Stimulated activated memory B cell treated with anti-CD40 and anti-IgM and Interleukin-4, amounts not matched to agents 10 μg/mL and 1 μg/mL and 100 μg/mL, for 72 hours (primary cell): ENCODE measurements at regions not wholly inside any gene's neighbourhood (a gene's known extent, or its start where the extent isn't known, plus 50 kb on each side); places are given as distances from the start of the nearest gene placed in this dataset.
"Not testable (repeated sequence)": the region's sequence is repeated elsewhere in the genome, so short reads cannot be mapped to it uniquely, and the experiment has no call there.

ENCODE experiments used
- ATAC-seq: fragments of 150-1000 bp; cut with Tn5 transposase; 2 replicates; pipeline ENCODE4 v1.10.0; 2021
- H3K27ac Mint-ChIP-seq: one replicate; pipeline ENCODE4 v1.8.0; 2022; ENCODE audit warnings: mild to moderate bottlenecking, mixed read lengths
- H3K27me3 Mint-ChIP-seq: one replicate; pipeline ENCODE4 v1.8.0; 2022; ENCODE audit warnings: mixed read lengths
- H3K36me3 Mint-ChIP-seq: one replicate; pipeline ENCODE4 v1.8.0; 2022; ENCODE audit warnings: mixed read lengths
- H3K4me1 Mint-ChIP-seq: one replicate; pipeline ENCODE4 v1.8.0; 2022; ENCODE audit warnings: mixed read lengths
- H3K4me3 Mint-ChIP-seq: one replicate; pipeline ENCODE4 v1.8.0; 2022; ENCODE audit warnings: mild to moderate bottlenecking, moderate library complexity, mixed read lengths
- H3K9me3 Mint-ChIP-seq: one replicate; pipeline ENCODE4 v1.8.0; 2022; ENCODE audit warnings: mixed read lengths

DNA sequence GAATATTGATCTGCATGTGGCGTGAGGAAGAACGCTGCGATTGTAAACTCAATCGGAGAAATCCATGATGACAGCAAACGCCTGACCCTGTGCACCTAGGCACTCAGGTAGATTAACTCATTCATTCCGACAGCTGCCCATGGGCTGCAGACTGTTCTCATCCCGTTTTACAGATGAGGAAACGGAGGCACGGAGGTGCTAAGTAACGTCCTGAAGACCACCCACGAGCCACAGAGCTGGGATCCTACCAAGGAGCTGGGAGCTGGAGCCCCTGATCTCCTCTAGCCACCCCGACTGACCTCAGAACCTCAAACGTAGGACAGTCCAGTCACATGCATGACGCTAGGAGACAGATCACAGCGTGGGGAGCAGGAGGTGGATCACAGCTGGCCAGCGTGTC is 1092.7 kb downstream of the BRD1 start:
- Mint-ChIP-seq H3K36me3 (no peaks in the 10 kb centered on the region), H3K4me3 (no peak overlapping the region), H3K4me1 (no peaks in the 10 kb centered on the region), H3K27ac (no peak overlapping the region), H3K9me3 (peaks cover 3% of the 10 kb centered on the region), H3K27me3 (no peaks in the 10 kb centered on the region)
- ATAC-seq, result no peak

DNA sequence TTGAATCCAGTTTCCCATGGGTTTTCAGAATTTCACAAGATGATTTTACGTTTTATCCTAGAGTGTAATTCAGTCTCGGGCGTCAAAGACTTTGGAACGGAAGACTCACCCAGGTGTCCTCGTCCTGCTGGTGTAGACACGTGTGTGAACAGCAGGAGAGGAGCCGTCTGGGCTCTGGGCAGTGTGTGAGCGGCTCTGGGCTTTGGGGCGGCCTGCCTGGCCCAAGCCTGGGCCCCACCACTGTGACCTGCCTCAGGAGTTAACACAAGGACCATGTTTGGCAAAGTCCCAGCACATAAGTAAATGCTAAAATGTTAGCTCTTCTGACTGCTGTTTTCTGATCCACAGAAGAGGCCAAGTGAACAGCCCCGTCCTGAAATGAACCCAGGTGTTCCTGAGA is 1093.3 kb downstream of the BRD1 start:
- H3K9me3 Mint-ChIP-seq, result no peaks in the 10 kb centered on the region
- H3K36me3 Mint-ChIP-seq, result no peaks in the 10 kb centered on the region
- no peak for ATAC-seq
- H3K27me3 Mint-ChIP-seq, result no peaks in the 10 kb centered on the region
- no peaks in the 10 kb centered on the region for H3K4me1 Mint-ChIP-seq
- H3K27ac Mint-ChIP-seq, result no peak overlapping the region
- no peak overlapping the region for H3K4me3 Mint-ChIP-seq

GRCh38 chr22:48729499-48730171 is 1098.0 kb downstream of the BRD1 start:
- H3K36me3 Mint-ChIP-seq, result no peaks in the 10 kb centered on the region
- no peak for ATAC-seq
- H3K9me3 Mint-ChIP-seq, result peaks cover 3% of the 10 kb centered on the region
- no peaks in the 10 kb centered on the region for H3K27me3 Mint-ChIP-seq
- no peak overlapping the region for H3K27ac Mint-ChIP-seq
- H3K4me3 Mint-ChIP-seq, result no peak overlapping the region
- H3K4me1 Mint-ChIP-seq, result no peaks in the 10 kb centered on the region

DNA sequence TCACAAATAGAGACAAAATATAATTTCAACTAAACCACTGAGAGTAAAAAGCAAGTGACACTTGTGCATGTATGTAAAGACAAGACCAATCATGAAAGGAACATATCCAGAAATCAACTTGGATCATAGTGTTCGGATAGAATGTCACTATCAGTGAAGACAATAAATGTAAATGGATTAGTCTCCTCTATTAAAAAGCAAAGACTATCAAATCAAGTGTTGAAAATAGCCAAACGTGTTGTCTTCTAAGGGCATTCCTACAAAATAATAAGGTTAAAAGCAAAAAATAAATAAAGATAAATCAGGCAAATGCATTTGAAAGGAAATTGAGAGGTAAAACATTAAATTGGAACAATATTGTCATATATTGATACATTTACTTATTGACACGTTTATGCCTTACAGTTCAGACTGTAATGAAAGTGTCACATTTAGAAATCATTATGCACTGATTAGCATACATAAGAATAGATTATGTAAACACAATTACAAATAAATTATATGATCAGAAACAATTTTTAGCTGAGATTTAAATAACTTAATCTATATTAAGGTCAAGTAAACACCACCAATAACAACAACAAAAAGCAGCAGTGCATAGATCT is 1100.1 kb downstream of the BRD1 start:
- peaks cover 3% of the 10 kb centered on the region for H3K9me3 Mint-ChIP-seq
- H3K27me3 Mint-ChIP-seq, result no peaks in the 10 kb centered on the region
- no peak overlapping the region for H3K4me3 Mint-ChIP-seq
- H3K27ac Mint-ChIP-seq, result no peak overlapping the region
- no peaks in the 10 kb centered on the region for H3K4me1 Mint-ChIP-seq
- H3K36me3 Mint-ChIP-seq, result no peaks in the 10 kb centered on the region
- no peak for ATAC-seq

GRCh38 chr22:48724899-48725298 is 1102.8 kb downstream of the BRD1 start:
- Mint-ChIP-seq H3K9me3 (peaks cover 6% of the 10 kb centered on the region), H3K4me1 (no peaks in the 10 kb centered on the region), H3K27me3 (no peaks in the 10 kb centered on the region), H3K36me3 (no peaks in the 10 kb centered on the region), H3K27ac (no peak overlapping the region), H3K4me3 (no peak overlapping the region)
- no peak for ATAC-seq

DNA sequence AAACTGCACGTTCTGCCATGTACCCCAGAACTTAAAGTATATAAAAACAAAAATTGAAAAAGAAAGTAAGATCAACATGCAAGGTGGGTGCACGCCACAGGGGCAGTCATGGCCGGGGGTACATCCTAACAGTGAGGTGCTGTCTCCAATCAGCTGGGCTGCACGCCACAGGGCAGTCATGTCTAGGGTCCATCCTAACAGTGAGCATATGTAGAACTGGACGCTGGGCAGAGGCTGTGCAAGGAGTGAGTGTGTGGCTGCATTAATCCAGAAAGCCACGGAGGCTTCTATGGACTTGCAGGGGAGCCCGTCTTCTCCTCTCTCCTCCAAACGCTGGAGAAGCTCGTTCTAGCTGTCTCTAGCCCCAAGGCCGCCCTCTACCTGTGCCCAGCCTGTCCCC is 1105.0 kb downstream of the BRD1 start:
- Mint-ChIP-seq H3K4me3 (no peak overlapping the region), H3K9me3 (peaks cover 6% of the 10 kb centered on the region), H3K27me3 (peaks cover 9% of the 10 kb centered on the region), H3K4me1 (no peaks in the 10 kb centered on the region), H3K36me3 (no peaks in the 10 kb centered on the region), H3K27ac (no peak overlapping the region)
- ATAC-seq, result no peak

- no peak for ATAC-seq
- Mint-ChIP-seq H3K36me3 (no peaks in the 10 kb centered on the region), H3K9me3 (peaks cover 3% of the 10 kb centered on the region), H3K4me1 (no peaks in the 10 kb centered on the region), H3K4me3 (no peak overlapping the region), H3K27me3 (peaks cover 9% of the 10 kb centered on the region), H3K27ac (no peak overlapping the region)
Observed at GRCh38 chr22:48721395-48721669, 1106.3 kb downstream of the BRD1 start.

DNA sequence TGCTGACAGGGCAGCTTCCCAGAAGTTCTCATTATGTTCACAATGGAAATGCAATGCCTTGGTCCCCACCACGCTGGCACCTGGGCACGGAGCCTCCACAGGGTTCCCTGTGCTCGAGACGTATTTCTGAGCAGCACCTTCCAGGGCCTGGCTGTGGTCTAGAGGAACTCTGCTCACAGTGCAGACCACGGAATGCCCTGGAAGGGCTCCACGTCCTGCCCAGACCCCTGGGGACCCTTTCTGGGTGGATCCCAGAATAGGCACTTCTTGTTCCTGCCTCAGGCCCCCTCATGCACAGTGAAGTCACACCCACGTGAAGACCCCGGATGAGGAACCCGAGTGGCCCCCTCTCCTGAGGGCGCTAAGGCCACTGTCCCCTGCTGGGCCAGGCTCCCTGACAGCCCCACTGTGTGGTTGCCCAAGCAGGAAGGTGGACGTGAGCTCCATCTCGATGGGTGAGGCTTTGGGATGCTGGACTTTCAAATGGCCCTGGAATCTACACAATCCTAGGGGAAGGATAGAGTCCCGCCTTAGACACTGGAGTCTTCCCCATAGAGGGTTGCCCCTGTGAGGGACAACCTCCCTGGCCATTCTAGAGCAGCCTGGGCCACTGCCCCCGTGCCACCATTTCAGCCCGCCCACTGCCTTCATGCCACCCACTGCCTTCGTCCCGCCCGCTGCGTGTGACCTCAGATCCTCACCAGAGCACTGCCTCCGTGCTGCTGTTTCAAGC is 1106.8 kb downstream of the BRD1 start:
- H3K27me3 Mint-ChIP-seq, result peaks cover 9% of the 10 kb centered on the region
- H3K9me3 Mint-ChIP-seq, result peaks cover 8% of the 10 kb centered on the region
- no peak for ATAC-seq
- H3K4me3 Mint-ChIP-seq, result no peak overlapping the region
- H3K4me1 Mint-ChIP-seq, result no peaks in the 10 kb centered on the region
- H3K36me3 Mint-ChIP-seq, result no peaks in the 10 kb centered on the region
- H3K27ac Mint-ChIP-seq, result no peak overlapping the region

GRCh38 chr22:48719978-48720661 is 1107.6 kb downstream of the BRD1 start:
- Mint-ChIP-seq H3K4me1 (no peaks in the 10 kb centered on the region), H3K27ac (no peak overlapping the region), H3K9me3 (peaks cover 15% of the 10 kb centered on the region), H3K36me3 (no peaks in the 10 kb centered on the region), H3K4me3 (no peak overlapping the region), H3K27me3 (peaks cover 9% of the 10 kb centered on the region)
- ATAC-seq, result no peak

- peaks cover 9% of the 10 kb centered on the region for H3K27me3 Mint-ChIP-seq
- H3K4me1 Mint-ChIP-seq, result no peaks in the 10 kb centered on the region
- H3K9me3 Mint-ChIP-seq, result peaks cover 18% of the 10 kb centered on the region
- H3K27ac Mint-ChIP-seq, result no peak overlapping the region
- no peak overlapping the region for H3K4me3 Mint-ChIP-seq
- no peak for ATAC-seq
- H3K36me3 Mint-ChIP-seq, result no peaks in the 10 kb centered on the region
Observed at GRCh38 chr22:48718818-48719500, 1108.7 kb downstream of the BRD1 start.

GRCh38 chr22:48717883-48718817 is 1109.5 kb downstream of the BRD1 start:
- H3K36me3 Mint-ChIP-seq, result no peaks in the 10 kb centered on the region
- no peaks in the 10 kb centered on the region for H3K4me1 Mint-ChIP-seq
- no peak overlapping the region for H3K4me3 Mint-ChIP-seq
- peaks cover 18% of the 10 kb centered on the region for H3K9me3 Mint-ChIP-seq
- no peak for ATAC-seq
- H3K27ac Mint-ChIP-seq, result no peak overlapping the region
- H3K27me3 Mint-ChIP-seq, result peaks cover 9% of the 10 kb centered on the region

DNA sequence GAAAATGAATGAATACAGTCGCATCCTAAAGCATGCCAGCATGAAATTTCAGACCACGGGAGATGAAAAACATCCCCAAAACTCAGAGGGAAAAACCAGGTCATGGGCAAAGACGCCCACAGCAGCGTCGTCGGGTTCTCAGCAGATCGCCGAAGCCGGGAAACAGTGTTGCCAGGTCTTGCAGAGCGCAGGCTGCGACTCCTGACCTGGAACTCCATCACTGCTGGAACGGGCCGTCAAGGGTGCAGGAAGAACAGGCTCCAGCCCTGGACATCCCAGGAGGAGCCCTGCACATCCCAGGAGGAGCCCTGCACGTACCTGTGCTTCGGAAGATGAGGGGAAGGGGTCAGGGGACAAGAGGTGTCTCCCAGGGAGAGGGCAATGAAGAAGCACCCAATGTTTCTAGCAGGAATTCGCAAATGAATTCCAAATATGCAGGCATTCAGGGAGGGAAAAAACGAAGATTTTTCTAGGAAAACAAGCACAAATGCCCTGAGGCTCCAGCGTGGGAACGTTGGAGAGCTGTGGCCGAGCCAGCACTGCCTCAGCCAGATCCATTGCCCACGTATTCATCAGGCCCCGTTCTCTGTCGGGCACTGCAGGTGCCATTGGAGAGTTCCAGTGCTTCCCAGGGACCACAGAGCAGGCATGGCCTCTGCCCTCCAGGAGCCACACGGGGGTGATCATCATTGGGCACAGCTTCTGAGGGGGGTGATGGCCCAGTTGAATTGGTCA is 1110.4 kb downstream of the BRD1 start:
- H3K9me3 Mint-ChIP-seq, result peaks cover 18% of the 10 kb centered on the region
- H3K36me3 Mint-ChIP-seq, result no peaks in the 10 kb centered on the region
- ATAC-seq, result no peak
- H3K27me3 Mint-ChIP-seq, result peaks cover 9% of the 10 kb centered on the region
- no peaks in the 10 kb centered on the region for H3K4me1 Mint-ChIP-seq
- no peak overlapping the region for H3K4me3 Mint-ChIP-seq
- no peak overlapping the region for H3K27ac Mint-ChIP-seq

- H3K4me3 Mint-ChIP-seq, H3K27ac Mint-ChIP-seq, H3K27me3 Mint-ChIP-seq, H3K36me3 Mint-ChIP-seq, ATAC-seq, H3K4me1 Mint-ChIP-seq: not testable (repeated sequence)
- peaks cover 15% of the 10 kb centered on the region for H3K9me3 Mint-ChIP-seq
Observed at GRCh38 chr22:48716154-48716553, 1111.5 kb downstream of the BRD1 start.

DNA sequence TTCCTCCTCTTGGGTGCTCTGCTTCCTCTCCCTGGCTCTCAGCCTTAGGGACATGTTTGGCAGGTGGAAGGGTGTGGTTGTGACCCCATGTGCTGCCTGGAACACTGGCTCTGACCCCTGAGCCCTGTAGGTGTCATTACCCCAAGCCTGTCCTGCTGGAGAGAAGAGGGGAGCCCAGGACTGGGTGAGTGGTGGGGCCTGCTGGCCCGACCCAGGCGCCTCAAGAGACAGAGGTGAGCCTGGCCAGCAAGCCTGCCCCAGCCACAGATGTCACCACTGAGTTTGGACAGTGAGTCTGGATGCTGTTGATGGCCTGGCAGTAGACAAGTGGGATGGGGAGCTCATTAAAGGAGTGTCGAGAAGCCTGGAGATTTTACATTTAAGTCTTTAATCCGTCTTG is 1112.2 kb downstream of the BRD1 start:
- H3K4me3 Mint-ChIP-seq, result no peak overlapping the region
- no peaks in the 10 kb centered on the region for H3K4me1 Mint-ChIP-seq
- H3K27ac Mint-ChIP-seq, result no peak overlapping the region
- H3K36me3 Mint-ChIP-seq, result no peaks in the 10 kb centered on the region
- peaks cover 15% of the 10 kb centered on the region for H3K9me3 Mint-ChIP-seq
- ATAC-seq, result no peak
- H3K27me3 Mint-ChIP-seq, result peaks cover 9% of the 10 kb centered on the region
